Astrocyte (in vitro differentiated cells and primary cell): ENCODE measurements at regions not wholly inside any gene's neighbourhood (a gene's known extent, or its start where the extent isn't known, plus 50 kb on each side); places are given as distances from the start of the nearest gene placed in this dataset.

Source experiments
- CTCF ChIP-seq: IDR thresholded peaks from 2 replicates; pipeline ENCODE4 v1.5.1; 2011; ENCODE audit warnings: low read depth, mild to moderate bottlenecking, inconsistent platforms, low read length, moderate library complexity; ENCODE audit not compliant: insufficient read depth
- EZH2 ChIP-seq: IDR thresholded peaks from 2 replicates; pipeline ENCODE4 v1.6.1; 2012; ENCODE audit warnings: mild to moderate bottlenecking, low read length, inconsistent platforms; ENCODE audit not compliant: insufficient read depth

DNA sequence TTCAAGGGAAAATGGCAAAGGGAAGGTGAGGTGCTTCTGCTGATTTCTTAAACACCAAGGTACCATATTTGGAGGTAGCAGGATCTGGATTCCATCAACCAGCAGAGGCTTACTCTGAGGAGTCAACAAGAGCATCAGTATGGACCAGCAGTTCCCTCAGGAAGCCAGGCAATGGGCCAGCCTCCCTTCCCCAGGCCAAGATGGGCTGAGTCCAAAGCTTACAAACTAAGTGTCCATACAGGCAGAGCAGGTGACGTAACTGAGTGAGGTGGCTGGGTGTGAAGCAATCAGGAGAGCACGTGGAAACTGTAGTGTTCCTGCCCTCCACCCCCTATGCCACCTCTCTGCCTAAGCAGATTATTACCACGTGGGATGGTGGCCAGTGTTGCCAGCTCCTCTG lies 134.2 kb upstream of the HNRNPA3 start:
- TF ChIP-seq EZH2 = no peak
- TF ChIP-seq CTCF = no peak
